ENCODE measurements at regions not wholly inside any gene's neighbourhood (a gene's known extent, or its start where the extent isn't known, plus 50 kb on each side); places are given as distances from the start of the nearest gene placed in this dataset.

DNA sequence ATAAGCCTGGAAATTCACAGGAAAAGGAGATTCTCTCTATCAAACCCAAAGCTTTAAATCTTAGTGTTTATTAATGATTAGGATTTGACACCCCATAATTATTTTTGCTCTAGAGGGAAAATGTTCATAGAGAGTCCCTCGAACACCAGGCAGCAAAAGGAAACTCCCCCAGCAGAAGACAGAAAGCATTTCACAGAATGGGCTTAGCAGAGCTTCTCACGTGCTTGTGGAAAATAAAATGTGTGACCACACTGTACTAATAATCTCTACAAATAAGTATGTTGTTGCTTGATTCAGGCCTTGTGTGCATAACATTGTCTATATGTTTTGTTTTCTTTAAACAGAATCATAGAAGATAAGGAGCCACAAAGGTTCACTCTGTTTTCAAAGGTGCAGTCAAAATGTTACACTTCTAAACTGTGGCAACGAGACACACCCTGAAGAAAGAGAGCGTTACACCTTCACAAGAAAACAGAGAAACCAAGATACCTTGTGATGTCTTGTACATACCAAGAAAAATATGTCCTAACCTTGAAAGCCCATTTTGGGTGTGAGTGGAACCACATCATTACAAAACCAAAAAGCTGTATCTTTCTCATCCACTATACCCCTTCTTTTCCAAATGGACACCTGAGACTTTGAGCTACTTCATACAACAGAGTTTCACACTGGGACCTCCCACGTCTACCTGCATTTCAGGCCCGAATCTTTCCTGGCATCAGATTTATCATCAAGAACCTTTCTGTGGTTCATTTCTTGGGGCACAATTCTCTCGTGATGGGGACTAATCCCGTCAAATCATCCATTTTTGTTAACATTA, 282.5 kb downstream of the ETS1 start:
- Histone ChIP-seq H3K4me1 (ENCODE audit: control insufficient read depth, extremely low read depth, insufficient read depth, low read length) (no peaks in the 10 kb centered on the region), H3K9me3 (replicated peaks; ENCODE audit: control insufficient read depth, insufficient read depth, low read length) (no peaks in the 10 kb centered on the region), H3K4me3 (replicated peaks in 1 of 3; ENCODE audit: insufficient read depth in 1 of 3, low read depth in 1 of 3, low read length in 3 of 3) (no peak overlapping the region), H2AFZ (ENCODE audit: low read depth, low read length) (no peak overlapping the region), H3K79me2 (ENCODE audit: control insufficient read depth, insufficient read depth, low read length) (no peaks in the 10 kb centered on the region), H3K9ac (replicated peaks; ENCODE audit: extremely low read depth, insufficient read depth, low read length) (no peak overlapping the region), H4K20me1 (replicated peaks; ENCODE audit: control insufficient read depth, extremely low read depth, insufficient read depth, low read length) (no peaks in the 10 kb centered on the region), H3K27ac (ENCODE audit: insufficient read depth, low read depth, low read length) (no peak overlapping the region), H3K4me2 (ENCODE audit: insufficient read depth, low read length) (no peak overlapping the region), H3K27me3 (ENCODE audit: control insufficient read depth in 2 of 2, insufficient read depth in 2 of 2, low read length in 2 of 2) (no peaks in the 10 kb centered on the region), H3K9me1 (replicated peaks; ENCODE audit: control insufficient read depth, extremely low read depth, insufficient read depth, low read length) (no peaks in the 10 kb centered on the region), H3K36me3 (ENCODE audit: control insufficient read depth in 2 of 2, extremely low read depth in 1 of 2, insufficient read depth in 2 of 2, low read length in 2 of 2) (no peaks in the 10 kb centered on the region)
- intact Hi-C loops (cut with micrococcal nuclease): no loop called here
- FAIRE-seq: no peak
- DNase-seq (ENCODE audit: low read depth, low spot score): no peak
- dilution Hi-C loops (cut with MboI; ENCODE audit: extremely low pct_ligation_motif_present, low sequenced_read_pairs): loop anchor here (25.0 kb wide), 1 partner anchor 332 kb away; no protein-coding TSS in a partner anchor
- BruUV-seq (replicated peaks): no TSS peak
- POLR2A ChIA-PET: no interaction called here
- TF ChIP-seq, protein P1, sequence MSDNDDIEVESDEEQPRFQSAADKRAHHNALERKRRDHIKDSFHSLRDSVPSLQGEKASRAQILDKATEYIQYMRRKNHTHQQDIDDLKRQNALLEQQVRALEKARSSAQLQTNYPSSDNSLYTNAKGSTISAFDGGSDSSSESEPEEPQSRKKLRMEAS (IDR thresholded peaks at IDR 0.05; ENCODE audit: insufficient read depth, insufficient read length): no peak
- TF ChIP-seq JUN (IDR thresholded peaks at IDR 0.05; ENCODE audit: borderline replicate concordance, insufficient read depth, insufficient read length, low read depth) (no peak), EZH2 (IDR thresholded peaks at IDR 0.05; ENCODE audit: borderline replicate concordance, low read depth, low read length, severe bottlenecking) (no peak), POLR2A (IDR thresholded peaks at IDR 0.05; ENCODE audit: low read depth, low read length) (no peak), FOS (IDR thresholded peaks at IDR 0.05; ENCODE audit: borderline replicate concordance, insufficient read depth, low read length) (no peak)
- TF ChIP-seq, protein P2, sequence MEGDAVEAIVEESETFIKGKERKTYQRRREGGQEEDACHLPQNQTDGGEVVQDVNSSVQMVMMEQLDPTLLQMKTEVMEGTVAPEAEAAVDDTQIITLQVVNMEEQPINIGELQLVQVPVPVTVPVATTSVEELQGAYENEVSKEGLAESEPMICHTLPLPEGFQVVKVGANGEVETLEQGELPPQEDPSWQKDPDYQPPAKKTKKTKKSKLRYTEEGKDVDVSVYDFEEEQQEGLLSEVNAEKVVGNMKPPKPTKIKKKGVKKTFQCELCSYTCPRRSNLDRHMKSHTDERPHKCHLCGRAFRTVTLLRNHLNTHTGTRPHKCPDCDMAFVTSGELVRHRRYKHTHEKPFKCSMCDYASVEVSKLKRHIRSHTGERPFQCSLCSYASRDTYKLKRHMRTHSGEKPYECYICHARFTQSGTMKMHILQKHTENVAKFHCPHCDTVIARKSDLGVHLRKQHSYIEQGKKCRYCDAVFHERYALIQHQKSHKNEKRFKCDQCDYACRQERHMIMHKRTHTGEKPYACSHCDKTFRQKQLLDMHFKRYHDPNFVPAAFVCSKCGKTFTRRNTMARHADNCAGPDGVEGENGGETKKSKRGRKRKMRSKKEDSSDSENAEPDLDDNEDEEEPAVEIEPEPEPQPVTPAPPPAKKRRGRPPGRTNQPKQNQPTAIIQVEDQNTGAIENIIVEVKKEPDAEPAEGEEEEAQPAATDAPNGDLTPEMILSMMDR (IDR thresholded peaks at IDR 0.05; ENCODE audit: extremely low read depth in 1 of 2, insufficient read depth in 1 of 2, low read depth in 1 of 2, low read length in 2 of 2): no peak
- CTCF ChIA-PET: no interaction called here

All from endothelial cell of umbilical vein (primary cell).